HepG2 (cell line): ENCODE measurements at regions not wholly inside any gene's neighbourhood (a gene's known extent, or its start where the extent isn't known, plus 50 kb on each side); places are given as distances from the start of the nearest gene placed in this dataset.

ENCODE experiments used
- ATAC-seq: fragments of 200-7000 bp; cut with Tn5 transposase; 3 replicates; pipeline ENCODE4 v1.9.1; 2020; ENCODE audit warnings: mild to moderate bottlenecking, moderate library complexity
- BruUV-seq: library from RNA; stranded (reverse); fragments of 400-500 nt; replicated peaks from 2 replicates; lab custom pipeline; 2021; lab: Mats Ljungman, UMichigan
- CTCF ChIA-PET: fragments of 300-600 bp; formaldehyde crosslinking; extraction: SDS; loops from one replicate; lab custom pipeline; 2021; ENCODE audit warnings: low total read pairs, inconsistent platforms, low intra/inter-chr PET ratio; lab: Yijun Ruan, JAX
- POLR2A ChIA-PET: fragments of 350-600 bp; sonication (Branson Sonifier 250); formaldehyde crosslinking; loops from one replicate; lab custom pipeline; 2020; ENCODE audit warnings: antibody characterized with exemption, inconsistent platforms; lab: Yijun Ruan, JAX
- DNase-seq: peaks from one replicate; pipeline ENCODE4 v3.0.0-alpha.2; 2015; ENCODE audit warnings: low spot score
- FAIRE-seq: peaks from 3 replicates; lab custom pipeline; 2011; peaks lifted over from hg19 to GRCh38; lab: Jason Lieb, UNC
- H2AFZ ChIP-seq: one replicate; pipeline ENCODE4 v1.6.1; 2011; ENCODE audit warnings: low read length, inconsistent platforms
- H3K27ac ChIP-seq: fragments of 300-600 bp; 3 replicates; pipeline ENCODE4 v1.8.0; 2011; ENCODE audit warnings: mixed run types, mild to moderate bottlenecking, mixed read lengths, low read length, inconsistent platforms; ENCODE audit not compliant: insufficient read depth; ENCODE audit errors: extremely low read length
- H3K27me3 ChIP-seq, 2 experiments: fragments of 200-600 bp in 1 of 2; 2 replicates in 1 of 2; 3 replicates in 1 of 2; pipeline versions ENCODE4 v1.6.0 to v1.8.0; 2011; ENCODE audit warnings: low read length in 2 of 2, mild to moderate bottlenecking in 2 of 2, moderate library complexity in 2 of 2, inconsistent platforms in 1 of 2; ENCODE audit not compliant: insufficient read depth in 2 of 2, control insufficient read depth in 1 of 2
- H3K36me3 ChIP-seq, 2 experiments: fragments of 200-600 bp in 1 of 2; replicated peaks in 1 of 2; 2 replicates in 1 of 2; 3 replicates in 1 of 2; pipeline versions ENCODE4 v1.5.1 to v1.8.0; 2011; ENCODE audit warnings: low read length in 2 of 2, inconsistent platforms in 1 of 2; ENCODE audit not compliant: insufficient read depth in 2 of 2, control insufficient read depth in 1 of 2
- H3K4me1 ChIP-seq: 2 replicates; pipeline ENCODE4 v1.5.1; 2012; ENCODE audit warnings: low read length, inconsistent platforms; ENCODE audit not compliant: insufficient read depth
- H3K4me2 ChIP-seq: 2 replicates; pipeline ENCODE4 v1.6.0; 2011; ENCODE audit warnings: low read depth, low read length, inconsistent platforms
- H3K4me3 ChIP-seq, 3 experiments: fragments of 200-600 bp in 1 of 3; sonication (generic), shearing (Covaris generic) in 1 of 3; replicated peaks in 1 of 3; 2 replicates each; pipeline ENCODE4 v1.5.1; 2011 to 2016; ENCODE audit warnings: low read length in 3 of 3, inconsistent platforms in 2 of 3, low read depth in 2 of 3, mild to moderate bottlenecking in 2 of 3, control low read depth in 1 of 3, mixed read lengths in 1 of 3; ENCODE audit not compliant: insufficient read depth in 1 of 3
- H3K79me2 ChIP-seq: one replicate; pipeline ENCODE4 v1.6.1; 2011; ENCODE audit warnings: low read length, inconsistent platforms; ENCODE audit not compliant: insufficient read depth
- H3K9ac ChIP-seq: 2 replicates; pipeline ENCODE4 v1.6.0; 2011; ENCODE audit warnings: mild to moderate bottlenecking, low read depth, low read length, inconsistent platforms; ENCODE audit not compliant: insufficient read depth
- H3K9me3 ChIP-seq: 2 replicates; pipeline ENCODE4 v1.5.1; 2012; ENCODE audit warnings: mild to moderate bottlenecking, low read length
- H4K20me1 ChIP-seq: 2 replicates; pipeline ENCODE4 v1.6.0; 2011; ENCODE audit warnings: inconsistent platforms, mild to moderate bottlenecking, low read length, moderate library complexity; ENCODE audit not compliant: insufficient read depth
- ATF7 ChIP-seq, 2 experiments: fragments of 450-650 bp in 1 of 2; sonication (generic) in 1 of 2; formaldehyde crosslinking in 1 of 2; IDR thresholded peaks; 2 replicates each; pipeline versions ENCODE4 v1.4.0 to v1.6.1; 2016 to 2020; ENCODE audit warnings: antibody characterized with exemption in 1 of 2, mild to moderate bottlenecking in 1 of 2, missing genetic modification reagents in 1 of 2
- DDIT3 ChIP-seq: sonication (generic); formaldehyde crosslinking; IDR thresholded peaks from 2 replicates; pipeline ENCODE4 v1.4.0; 2020; ENCODE audit warnings: mild to moderate bottlenecking, missing genetic modification reagents
- FLYWCH1 ChIP-seq: sonication (generic); formaldehyde crosslinking; IDR thresholded peaks from 2 replicates; pipeline ENCODE4 v1.8.1; 2023; ENCODE audit warnings: mild to moderate bottlenecking, missing genetic modification reagents
- GLI4 ChIP-seq: sonication (generic); formaldehyde crosslinking; IDR thresholded peaks from 2 replicates; pipeline ENCODE4 v1.5.1; 2020; ENCODE audit warnings: missing genetic modification reagents, mild to moderate bottlenecking, moderate library complexity, borderline replicate concordance
- NR1H2 ChIP-seq: sonication (generic); formaldehyde crosslinking; IDR thresholded peaks from 2 replicates; pipeline ENCODE4 v1.8.1; 2022; ENCODE audit warnings: low read depth, missing genetic modification reagents, borderline replicate concordance
- RFXAP ChIP-seq: sonication (generic); formaldehyde crosslinking; IDR thresholded peaks from 2 replicates; pipeline ENCODE4 v1.4.0; 2020; ENCODE audit warnings: missing genetic modification reagents, borderline replicate concordance
- ZNF230 ChIP-seq: sonication (generic); formaldehyde crosslinking; IDR thresholded peaks from 2 replicates; pipeline ENCODE4 v1.4.0; 2020; ENCODE audit warnings: mild to moderate bottlenecking, missing genetic modification reagents
- ZNF513 ChIP-seq: sonication (generic); formaldehyde crosslinking; conservative IDR thresholded peaks from 2 replicates; pipeline ENCODE4 v1.5.0; 2020; ENCODE audit warnings: missing genetic modification reagents
- ZNF75D ChIP-seq: sonication (generic); formaldehyde crosslinking; IDR thresholded peaks from 2 replicates; pipeline ENCODE4 v1.8.1; 2023; ENCODE audit warnings: missing genetic modification reagents, mild to moderate bottlenecking, borderline replicate concordance
- ZNF768 ChIP-seq: sonication (generic); formaldehyde crosslinking; IDR thresholded peaks from 2 replicates; pipeline ENCODE4 v1.4.0; 2020; ENCODE audit warnings: missing genetic modification reagents
- WGBS: methylation state at CpG from one replicate; pipeline ENCODE4 v1.1.6; 2017; ENCODE audit warnings: low lambda C conversion rate; 5-methylcytosine and 5-hydroxymethylcytosine counted together
- in situ Hi-C: cut with HindIII; loops from 2 replicates; pipeline ENCODE4 v1.10.0; 2017; ENCODE audit warnings: low pct_unique_long_range_greater_than_20kb; ENCODE audit not compliant: extremely low pct_ligation_motif_present
- intact Hi-C: fragments of 100-400 bp; cut with micrococcal nuclease; formaldehyde crosslinking; loops from one replicate; pipeline ENCODE4 v1.10.0; 2022; ENCODE audit not compliant: unreplicated experiment
- TF ChIP-seq, protein P1 (sequence below): sonication (generic); formaldehyde crosslinking; IDR thresholded peaks from 2 replicates; pipeline ENCODE4 v1.5.1; 2020; ENCODE audit warnings: mild to moderate bottlenecking, missing genetic modification reagents, borderline replicate concordance

DNA sequence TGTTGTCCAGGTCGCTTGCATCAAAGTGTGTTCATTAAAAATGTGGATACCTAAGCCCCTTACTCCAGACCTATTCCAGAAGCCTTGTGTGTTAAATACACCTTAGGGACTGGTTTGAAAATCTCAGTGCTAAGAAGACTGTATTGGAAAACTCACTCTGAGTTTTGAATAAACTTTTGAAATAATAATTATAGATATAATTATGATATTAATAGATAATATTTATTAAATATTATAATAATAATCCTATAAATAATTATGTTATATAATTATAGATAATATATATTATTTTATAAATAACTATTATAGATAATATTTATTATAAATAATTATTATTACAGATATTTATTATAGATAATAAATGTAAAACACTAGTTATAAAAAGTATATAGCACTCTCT lies 165.3 kb downstream of the ARRDC3 start:
- ATAC-seq (no peak), FAIRE-seq (no peak), DNase-seq (no peak)
- 67% methylated on average over 1 of the region's 1 CpG for WGBS
- Histone ChIP-seq H3K27me3 (no peaks in the 10 kb centered on the region), H3K79me2 (no peaks in the 10 kb centered on the region), H4K20me1 (no peaks in the 10 kb centered on the region), H3K27ac (no peak overlapping the region), H3K4me2 (no peak overlapping the region), H3K9me3 (no peaks in the 10 kb centered on the region), H3K9ac (no peak overlapping the region), H3K36me3 (no peaks in the 10 kb centered on the region), H3K4me3 (no peak overlapping the region), H3K4me1 (no peaks in the 10 kb centered on the region; the same call in 1 of the 2 replicates), H2AFZ (no peak overlapping the region)
- BruUV-seq: no TSS peak
- in situ Hi-C loops: loop anchor here (25.0 kb wide), 1 partner anchor 356 kb away; no protein-coding TSS in a partner anchor
- ChIA-PET POLR2A (no interaction called here), CTCF (no interaction called here)
- no peak for TF ChIP-seq ZNF230 (CRISPR knock-in tag)
- TF ChIP-seq ZNF513 (CRISPR knock-in tag): no peak
- no peak for TF ChIP-seq DDIT3 (CRISPR knock-in tag)
- TF ChIP-seq NR1H2 (CRISPR knock-in tag): no peak
- no peak for TF ChIP-seq GLI4
- intact Hi-C loops: loop anchor here (2.0 kb wide), 1 partner anchor 285 kb away; no protein-coding TSS in a partner anchor

DNA sequence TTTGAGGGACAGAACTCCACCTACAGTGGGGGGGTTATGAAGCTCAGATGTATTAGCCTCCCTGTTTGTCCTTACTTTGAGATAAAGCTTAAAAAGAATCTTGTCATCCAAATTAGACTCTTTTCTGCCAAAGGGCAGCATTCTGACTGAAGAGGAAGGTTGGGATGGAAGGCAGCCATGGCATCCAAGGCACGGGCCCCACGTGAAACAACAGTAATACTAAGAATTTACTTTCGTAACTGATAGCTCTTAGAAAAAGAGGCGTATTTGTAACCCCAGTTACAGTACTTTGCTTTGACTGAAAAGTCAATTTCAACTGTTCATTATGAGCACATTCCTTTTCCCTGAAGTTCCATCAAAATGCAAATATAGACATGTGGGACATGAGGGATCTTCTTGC lies 168.5 kb downstream of the ARRDC3 start:
- Histone ChIP-seq H3K27ac (no peak overlapping the region), H3K4me3 (no peak overlapping the region), H3K9me3 (no peaks in the 10 kb centered on the region), H3K9ac (no peak overlapping the region), H3K79me2 (no peaks in the 10 kb centered on the region), H3K4me1 (no peaks in the 10 kb centered on the region), H3K36me3 (no peaks in the 10 kb centered on the region), H4K20me1 (no peaks in the 10 kb centered on the region), H2AFZ (no peak overlapping the region), H3K4me2 (no peak overlapping the region), H3K27me3 (no peaks in the 10 kb centered on the region)
- WGBS: 12% methylated on average over 4 of the region's 4 CpGs
- ChIA-PET CTCF (no interaction called here), POLR2A (no interaction called here)
- FAIRE-seq (no peak), DNase-seq (no peak), ATAC-seq (no peak)
- intact Hi-C loops (no loop called here), in situ Hi-C loops (loop anchor here (25.0 kb wide), 1 partner anchor 352 kb away; no protein-coding TSS in a partner anchor)
- BruUV-seq: no TSS peak
- TF ChIP-seq, protein P1, sequence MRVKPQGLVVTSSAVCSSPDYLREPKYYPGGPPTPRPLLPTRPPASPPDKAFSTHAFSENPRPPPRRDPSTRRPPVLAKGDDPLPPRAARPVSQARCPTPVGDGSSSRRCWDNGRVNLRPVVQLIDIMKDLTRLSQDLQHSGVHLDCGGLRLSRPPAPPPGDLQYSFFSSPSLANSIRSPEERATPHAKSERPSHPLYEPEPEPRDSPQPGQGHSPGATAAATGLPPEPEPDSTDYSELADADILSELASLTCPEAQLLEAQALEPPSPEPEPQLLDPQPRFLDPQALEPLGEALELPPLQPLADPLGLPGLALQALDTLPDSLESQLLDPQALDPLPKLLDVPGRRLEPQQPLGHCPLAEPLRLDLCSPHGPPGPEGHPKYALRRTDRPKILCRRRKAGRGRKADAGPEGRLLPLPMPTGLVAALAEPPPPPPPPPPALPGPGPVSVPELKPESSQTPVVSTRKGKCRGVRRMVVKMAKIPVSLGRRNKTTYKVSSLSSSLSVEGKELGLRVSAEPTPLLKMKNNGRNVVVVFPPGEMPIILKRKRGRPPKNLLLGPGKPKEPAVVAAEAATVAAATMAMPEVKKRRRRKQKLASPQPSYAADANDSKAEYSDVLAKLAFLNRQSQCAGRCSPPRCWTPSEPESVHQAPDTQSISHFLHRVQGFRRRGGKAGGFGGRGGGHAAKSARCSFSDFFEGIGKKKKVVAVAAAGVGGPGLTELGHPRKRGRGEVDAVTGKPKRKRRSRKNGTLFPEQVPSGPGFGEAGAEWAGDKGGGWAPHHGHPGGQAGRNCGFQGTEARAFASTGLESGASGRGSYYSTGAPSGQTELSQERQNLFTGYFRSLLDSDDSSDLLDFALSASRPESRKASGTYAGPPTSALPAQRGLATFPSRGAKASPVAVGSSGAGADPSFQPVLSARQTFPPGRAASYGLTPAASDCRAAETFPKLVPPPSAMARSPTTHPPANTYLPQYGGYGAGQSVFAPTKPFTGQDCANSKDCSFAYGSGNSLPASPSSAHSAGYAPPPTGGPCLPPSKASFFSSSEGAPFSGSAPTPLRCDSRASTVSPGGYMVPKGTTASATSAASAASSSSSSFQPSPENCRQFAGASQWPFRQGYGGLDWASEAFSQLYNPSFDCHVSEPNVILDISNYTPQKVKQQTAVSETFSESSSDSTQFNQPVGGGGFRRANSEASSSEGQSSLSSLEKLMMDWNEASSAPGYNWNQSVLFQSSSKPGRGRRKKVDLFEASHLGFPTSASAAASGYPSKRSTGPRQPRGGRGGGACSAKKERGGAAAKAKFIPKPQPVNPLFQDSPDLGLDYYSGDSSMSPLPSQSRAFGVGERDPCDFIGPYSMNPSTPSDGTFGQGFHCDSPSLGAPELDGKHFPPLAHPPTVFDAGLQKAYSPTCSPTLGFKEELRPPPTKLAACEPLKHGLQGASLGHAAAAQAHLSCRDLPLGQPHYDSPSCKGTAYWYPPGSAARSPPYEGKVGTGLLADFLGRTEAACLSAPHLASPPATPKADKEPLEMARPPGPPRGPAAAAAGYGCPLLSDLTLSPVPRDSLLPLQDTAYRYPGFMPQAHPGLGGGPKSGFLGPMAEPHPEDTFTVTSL: no peak
- no peak for TF ChIP-seq RFXAP (CRISPR knock-in tag)
- no peak for TF ChIP-seq ZNF75D
- no peak for TF ChIP-seq ATF7 (IDR thresholded peaks at IDR 0.05)
- TF ChIP-seq ATF7 (CRISPR knock-in tag; IDR thresholded peaks at IDR 0.05): no peak
- TF ChIP-seq FLYWCH1 (CRISPR knock-in tag): no peak
- no peak for TF ChIP-seq ZNF768 (CRISPR knock-in tag)
